K562 (cell line): ENCODE measurements at regions not wholly inside any gene's neighbourhood (a gene's known extent, or its start where the extent isn't known, plus 50 kb on each side); places are given as distances from the start of the nearest gene placed in this dataset.
A peak's percentile ranks its signal among the peaks of the same experiment; 100 is the strongest.

Experiments used
- ATAC-seq: fragments of 200-7000 bp; cut with Tn5 transposase; 3 replicates; pipeline ENCODE4 v1.9.1; 2020; ENCODE audit warnings: moderate library complexity
- BruUV-seq: library from RNA; stranded (reverse); fragments of 400-500 nt; replicated peaks from 2 replicates; lab custom pipeline; 2021; lab: Mats Ljungman, UMichigan
- CTCF ChIA-PET: fragments of 300-600 bp; formaldehyde crosslinking; extraction: SDS; loops from one replicate; lab custom pipeline; 2021; ENCODE audit warnings: low intra/inter-chr PET ratio; lab: Yijun Ruan, JAX
- POLR2A ChIA-PET: fragments of 300-600, 350-650 bp; sonication (Branson Sonifier 250); formaldehyde crosslinking; extraction: SDS; loops from one replicate; lab custom pipeline; 2021; ENCODE audit warnings: antibody characterized with exemption, inconsistent platforms; lab: Yijun Ruan, JAX
- DNase-seq, 4 experiments: peaks; one replicate each; pipeline versions ENCODE4 v3.0.0 to v3.0.0-alpha.2; 2011 to 2018; ENCODE audit warnings: low spot score in 3 of 4, mixed read lengths in 3 of 4; ENCODE audit errors: extremely low read depth in 1 of 4
- FAIRE-seq: peaks from 2 replicates; lab custom pipeline; 2011; peaks lifted over from hg19 to GRCh38; lab: Jason Lieb, UNC
- H2AFZ ChIP-seq: 2 replicates; pipeline ENCODE4 v1.6.0; 2011; ENCODE audit warnings: low read depth, low read length, control low read depth, inconsistent platforms
- H3K27ac ChIP-seq: fragments of 200-600 bp; 3 replicates; pipeline ENCODE4 v1.8.0; 2011; ENCODE audit warnings: low read depth, mild to moderate bottlenecking, control low read depth, inconsistent platforms, low read length, moderate library complexity, mixed read lengths; ENCODE audit errors: extremely low read depth
- H3K27me3 ChIP-seq, 2 experiments: fragments of 300-600 bp in 1 of 2; 2 replicates in 1 of 2; 3 replicates in 1 of 2; pipeline versions ENCODE4 v1.6.0 to v1.8.0; 2011; ENCODE audit warnings: inconsistent platforms in 2 of 2, low read length in 2 of 2, mild to moderate bottlenecking in 1 of 2, mixed read lengths in 1 of 2, moderate library complexity in 1 of 2; ENCODE audit not compliant: control insufficient read depth in 2 of 2, insufficient read depth in 2 of 2
- H3K36me3 ChIP-seq: fragments of 300-600 bp; 3 replicates; pipeline ENCODE4 v1.8.0; 2011; ENCODE audit warnings: mild to moderate bottlenecking, low read length, inconsistent platforms; ENCODE audit not compliant: control insufficient read depth, insufficient read depth
- H3K4me1 ChIP-seq, 2 experiments: fragments of 200-600 bp in 1 of 2; replicated peaks in 1 of 2; 2 replicates in 1 of 2; 3 replicates in 1 of 2; pipeline versions ENCODE4 v1.5.1 to v1.8.0; 2011; ENCODE audit warnings: inconsistent platforms in 2 of 2, low read length in 2 of 2, mild to moderate bottlenecking in 1 of 2, mixed read lengths in 1 of 2, moderate library complexity in 1 of 2; ENCODE audit not compliant: control insufficient read depth in 2 of 2, insufficient read depth in 2 of 2
- H3K4me2 ChIP-seq: 2 replicates; pipeline ENCODE4 v1.6.1; 2011; ENCODE audit warnings: low read length, control low read depth, inconsistent platforms, mixed read lengths; ENCODE audit not compliant: insufficient read depth
- H3K4me3 ChIP-seq: fragments of 200-600 bp; sonication (generic), shearing (Covaris generic); 2 replicates; pipeline ENCODE4 v1.5.1; 2016; ENCODE audit warnings: control low read depth, inconsistent platforms
- H3K79me2 ChIP-seq: fragments of 200-600 bp; 3 replicates; pipeline ENCODE4 v1.8.0; 2011; ENCODE audit warnings: low read length, inconsistent platforms; ENCODE audit not compliant: control insufficient read depth, insufficient read depth
- H3K9ac ChIP-seq, 2 experiments: 2 replicates each; pipeline versions ENCODE4 v1.6.0 to v1.6.1; 2011; ENCODE audit warnings: low read depth in 2 of 2, low read length in 2 of 2, control low read depth in 1 of 2, inconsistent platforms in 1 of 2, mild to moderate bottlenecking in 1 of 2, mixed read lengths in 1 of 2; ENCODE audit not compliant: insufficient read depth in 1 of 2
- H3K9me1 ChIP-seq: one replicate; pipeline ENCODE4 v1.6.0; 2011; ENCODE audit warnings: inconsistent platforms, mild to moderate bottlenecking, low read length, moderate library complexity; ENCODE audit not compliant: control insufficient read depth, insufficient read depth
- H3K9me3 ChIP-seq: replicated peaks from 2 replicates; pipeline ENCODE4 v1.5.1; 2011; ENCODE audit warnings: low read depth, low read length, inconsistent platforms; ENCODE audit not compliant: control insufficient read depth, insufficient read depth
- H4K20me1 ChIP-seq: replicated peaks from 2 replicates; pipeline ENCODE4 v1.6.1; 2011; ENCODE audit warnings: low read length, inconsistent platforms, mixed read lengths; ENCODE audit not compliant: control insufficient read depth, insufficient read depth
- IRF2 ChIP-seq: sonication (generic); formaldehyde crosslinking; IDR thresholded peaks from 2 replicates; pipeline ENCODE4 v1.8.1; 2022; ENCODE audit warnings: mild to moderate bottlenecking, missing genetic modification reagents
- WGBS: fragments of 100-300 bp; shearing (Covaris generic); methylation state at CpG from one replicate; pipeline ENCODE4 v1.1.6; 2016; ENCODE audit warnings: low coverage, mixed read lengths; ENCODE audit not compliant: insufficient coverage; ENCODE audit errors: missing lambda C conversion rate; 5-methylcytosine and 5-hydroxymethylcytosine counted together
- in situ Hi-C: fragments of 300-500 bp; cut with MboI; formaldehyde crosslinking; loops from 4 replicates; pipeline ENCODE4 v1.15.0; 2018; ENCODE audit warnings: inconsistent platforms, mixed read lengths
- intact Hi-C: fragments of 100-400 bp; cut with micrococcal nuclease; formaldehyde crosslinking; loops from 2 replicates; pipeline ENCODE4 v1.14.2; 2022
- TF ChIP-seq, protein P1 (sequence below), 3 experiments: fragments of 200-800 bp in 1 of 3; fragments of 250-450 bp in 1 of 3; fragments of 450-650 bp in 1 of 3; sonication (Bioruptor Pico) in 1 of 3; sonication (Bioruptor generic) in 1 of 3; formaldehyde crosslinking in 1 of 3; IDR thresholded peaks; 2 replicates each; pipeline versions ENCODE4 v1.6.1 to v1.8.0; 2016 to 2022; ENCODE audit warnings: mild to moderate bottlenecking in 2 of 3, missing genetic modification characterization in 2 of 3, missing compliant biosample characterization in 1 of 3, moderate library complexity in 1 of 3

DNA sequence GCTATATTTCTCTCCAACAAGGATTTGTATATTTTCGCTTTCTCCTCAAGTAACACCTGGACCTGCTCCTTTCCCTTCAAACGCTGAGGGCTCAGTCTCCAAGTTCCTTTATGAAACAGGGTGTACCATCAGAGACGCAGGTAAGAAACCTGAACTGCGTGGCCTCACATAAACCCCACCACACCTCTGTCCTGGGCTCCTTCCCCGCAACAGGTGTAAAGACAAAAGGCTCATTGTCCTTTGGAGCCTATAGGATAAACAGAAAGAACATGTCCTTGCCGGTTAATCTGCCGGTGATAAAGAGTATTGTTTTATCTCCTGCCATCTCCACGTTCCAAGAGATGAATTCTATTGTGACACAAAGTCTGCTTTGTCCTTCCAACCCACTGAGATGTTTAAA is 111.8 kb upstream of the ADAMTS9 start:
- Histone ChIP-seq H3K79me2 (no peaks in the 10 kb centered on the region), H2AFZ (no peak overlapping the region), H3K4me1 (no peaks in the 10 kb centered on the region), H3K9me1 (no peaks in the 10 kb centered on the region), H3K27me3 (peaks cover 0 to 3% of the 10 kb centered on the region in 2 experiments; a peak in 2 of 5 replicates), H3K4me2 (no peak overlapping the region), H3K36me3 (no peaks in the 10 kb centered on the region), H3K4me3 (no peak overlapping the region), H3K9me3 (no peaks in the 10 kb centered on the region), H3K27ac (no peak overlapping the region), H4K20me1 (no peaks in the 10 kb centered on the region), H3K9ac (no peak overlapping the region)
- TF ChIP-seq, protein P1, sequence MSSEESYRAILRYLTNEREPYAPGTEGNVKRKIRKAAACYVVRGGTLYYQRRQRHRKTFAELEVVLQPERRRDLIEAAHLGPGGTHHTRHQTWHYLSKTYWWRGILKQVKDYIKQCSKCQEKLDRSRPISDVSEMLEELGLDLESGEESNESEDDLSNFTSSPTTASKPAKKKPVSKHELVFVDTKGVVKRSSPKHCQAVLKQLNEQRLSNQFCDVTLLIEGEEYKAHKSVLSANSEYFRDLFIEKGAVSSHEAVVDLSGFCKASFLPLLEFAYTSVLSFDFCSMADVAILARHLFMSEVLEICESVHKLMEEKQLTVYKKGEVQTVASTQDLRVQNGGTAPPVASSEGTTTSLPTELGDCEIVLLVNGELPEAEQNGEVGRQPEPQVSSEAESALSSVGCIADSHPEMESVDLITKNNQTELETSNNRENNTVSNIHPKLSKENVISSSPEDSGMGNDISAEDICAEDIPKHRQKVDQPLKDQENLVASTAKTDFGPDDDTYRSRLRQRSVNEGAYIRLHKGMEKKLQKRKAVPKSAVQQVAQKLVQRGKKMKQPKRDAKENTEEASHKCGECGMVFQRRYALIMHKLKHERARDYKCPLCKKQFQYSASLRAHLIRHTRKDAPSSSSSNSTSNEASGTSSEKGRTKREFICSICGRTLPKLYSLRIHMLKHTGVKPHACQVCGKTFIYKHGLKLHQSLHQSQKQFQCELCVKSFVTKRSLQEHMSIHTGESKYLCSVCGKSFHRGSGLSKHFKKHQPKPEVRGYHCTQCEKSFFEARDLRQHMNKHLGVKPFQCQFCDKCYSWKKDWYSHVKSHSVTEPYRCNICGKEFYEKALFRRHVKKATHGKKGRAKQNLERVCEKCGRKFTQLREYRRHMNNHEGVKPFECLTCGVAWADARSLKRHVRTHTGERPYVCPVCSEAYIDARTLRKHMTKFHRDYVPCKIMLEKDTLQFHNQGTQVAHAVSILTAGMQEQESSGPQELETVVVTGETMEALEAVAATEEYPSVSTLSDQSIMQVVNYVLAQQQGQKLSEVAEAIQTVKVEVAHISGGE (CRISPR knock-in tag; IDR thresholded peaks at IDR 0.05): peak in 1 of 3 experiments; percentile 43; a peak in 1 of 6 replicates
- TF ChIP-seq IRF2 (CRISPR knock-in tag): no peak
- ChIA-PET POLR2A (no interaction called here), CTCF (no interaction called here)
- BruUV-seq: no TSS peak
- FAIRE-seq (no peak), ATAC-seq (no peak), DNase-seq (no peak)
- in situ Hi-C loops (no loop called here), intact Hi-C loops (no loop called here)
- 1% methylated on average over 8 of the region's 8 CpGs for WGBS
